PC-3 (cell line): ENCODE measurements at regions not wholly inside any gene's neighbourhood (a gene's known extent, or its start where the extent isn't known, plus 50 kb on each side); places are given as distances from the start of the nearest gene placed in this dataset.

Source experiments
- ATAC-seq: fragments of 200-7000 bp; cut with Tn5 transposase; 2 replicates; pipeline ENCODE4 v1.9.1; 2020; ENCODE audit warnings: mild to moderate bottlenecking, moderate library complexity
- BruUV-seq: library from RNA; stranded (reverse); fragments of 400-500 nt; replicated peaks from 2 replicates; lab custom pipeline; 2021; lab: Mats Ljungman, UMichigan
- CTCF ChIA-PET: fragments of 300-600 bp; sonication (Branson Sonifier 250); formaldehyde crosslinking; loops from one replicate; lab custom pipeline; 2022; ENCODE audit warnings: antibody characterized with exemption; lab: Charles Lee
- POLR2A ChIA-PET: fragments of 300-600 bp; sonication (Branson Sonifier 250); formaldehyde crosslinking; loops from one replicate; lab custom pipeline; 2022; ENCODE audit warnings: antibody characterized with exemption; ENCODE audit not compliant: unreplicated experiment; lab: Charles Lee
- DNase-seq: peaks from one replicate; pipeline ENCODE4 v3.0.0-alpha.2; 2015
- H2AFZ ChIP-seq: fragments of 300-600 bp; sonication (generic); 2 replicates; pipeline ENCODE4 v1.6.0; 2016; ENCODE audit warnings: antibody characterized with exemption, low read length
- H3F3A ChIP-seq: fragments of 300-600 bp; sonication (generic); one replicate; pipeline ENCODE4 v1.6.0; 2017; ENCODE audit warnings: antibody characterized with exemption, low read length, control low read depth, mild to moderate bottlenecking; ENCODE audit not compliant: unreplicated experiment
- H3K27ac ChIP-seq: fragments of 300-600 bp; sonication (generic); 2 replicates; pipeline ENCODE4 v1.5.1; 2016; ENCODE audit warnings: mild to moderate bottlenecking, low read length
- H3K27me3 ChIP-seq: fragments of 300-600 bp; sonication (generic); 2 replicates; pipeline ENCODE4 v1.6.1; 2016; ENCODE audit warnings: low read length, mixed read lengths
- H3K36me3 ChIP-seq: fragments of 300-600 bp; sonication (generic); 2 replicates; pipeline ENCODE4 v1.6.1; 2016; ENCODE audit warnings: low read depth, mixed run types, low read length, mixed read lengths
- H3K4me1 ChIP-seq: fragments of 300-600 bp; sonication (generic); 2 replicates; pipeline ENCODE4 v1.5.1; 2016; ENCODE audit warnings: low read length; ENCODE audit not compliant: insufficient read depth
- H3K4me2 ChIP-seq: fragments of 300-600 bp; sonication (generic); 2 replicates; pipeline ENCODE4 v1.6.0; 2016; ENCODE audit warnings: low read length
- H3K4me3 ChIP-seq: fragments of 300-600 bp; sonication (generic); 2 replicates; pipeline ENCODE4 v1.5.1; 2016; ENCODE audit warnings: mild to moderate bottlenecking, low read length, mixed read lengths
- H3K79me2 ChIP-seq: fragments of 300-600 bp; sonication (generic); 2 replicates; pipeline ENCODE4 v1.6.1; 2017; ENCODE audit warnings: low read length, mixed read lengths
- H3K9ac ChIP-seq: fragments of 300-600 bp; sonication (generic); 2 replicates; pipeline ENCODE4 v1.6.0; 2016; ENCODE audit warnings: mild to moderate bottlenecking, low read length
- H3K9me2 ChIP-seq: fragments of 300-600 bp; sonication (generic); replicated peaks from 2 replicates; pipeline ENCODE4 v1.6.1; 2016; ENCODE audit warnings: mixed run types, low read length, mixed read lengths
- H3K9me3 ChIP-seq: fragments of 300-600 bp; sonication (generic); 2 replicates; pipeline ENCODE4 v1.6.1; 2016; ENCODE audit warnings: low read length, mixed read lengths
- H4K20me1 ChIP-seq: fragments of 300-600 bp; sonication (generic); 2 replicates; pipeline ENCODE4 v1.6.1; 2016; ENCODE audit warnings: low read length, mixed read lengths
- CTCF ChIP-seq: fragments of 300-600 bp; sonication (generic); conservative IDR thresholded peaks from 2 replicates; pipeline ENCODE4 v1.5.1; 2017; ENCODE audit warnings: antibody characterized with exemption, low read depth, mild to moderate bottlenecking, low read length
- EZH2 ChIP-seq: fragments of 300-600 bp; sonication (generic); IDR thresholded peaks from one replicate; pipeline ENCODE4 v1.6.1; 2017; ENCODE audit warnings: antibody characterized with exemption, mild to moderate bottlenecking, low read length; ENCODE audit not compliant: unreplicated experiment
- EZH2phosphoT487 ChIP-seq: fragments of 300-600 bp; sonication (generic); IDR thresholded peaks from 2 replicates; pipeline ENCODE4 v1.6.1; 2018; ENCODE audit warnings: mild to moderate bottlenecking, antibody characterized with exemption, low read length, borderline replicate concordance
- intact Hi-C: fragments of 100-400 bp; cut with micrococcal nuclease; formaldehyde crosslinking; loops from 2 replicates; pipeline ENCODE4 v1.9.0; 2023

- Histone ChIP-seq H3K79me2 (no peaks in the 10 kb centered on the region), H3K9me3 (no peaks in the 10 kb centered on the region), H4K20me1 (no peaks in the 10 kb centered on the region), H3K4me2 (no peak overlapping the region), H3K9ac (no peak overlapping the region), H3K27me3 (no peaks in the 10 kb centered on the region), H3K27ac (no peak overlapping the region), H2AFZ (no peak overlapping the region), H3K36me3 (no peaks in the 10 kb centered on the region), H3K4me1 (no peaks in the 10 kb centered on the region), H3K4me3 (no peak overlapping the region), H3K9me2 (no peaks in the 10 kb centered on the region), H3F3A (no peaks in the 10 kb centered on the region)
- no peak for ATAC-seq
- CTCF ChIA-PET = no interaction called here
- POLR2A ChIA-PET = no interaction called here
- no TSS peak for BruUV-seq
- no peak for TF ChIP-seq EZH2
- no peak for TF ChIP-seq EZH2phosphoT487
- no peak for TF ChIP-seq CTCF
- no peak for DNase-seq
- intact Hi-C loops = no loop called here
Observed at GRCh38 chr14:34247605-34248004, 214.4 kb downstream of the SPTSSA start.

GRCh38 chr14:34246206-34246605 lies 215.8 kb downstream of the SPTSSA start:
- intact Hi-C loops = no loop called here
- no peaks in the 10 kb centered on the region for H4K20me1 ChIP-seq
- ATAC-seq (no peak), DNase-seq (no peak)
- no peaks in the 10 kb centered on the region for H3K4me1 ChIP-seq
- no peak for TF ChIP-seq EZH2phosphoT487
- TF ChIP-seq CTCF = no peak
- TF ChIP-seq EZH2 = no peak
- no peaks in the 10 kb centered on the region for H3K27me3 ChIP-seq
- H3F3A ChIP-seq = no peaks in the 10 kb centered on the region
- no peak overlapping the region for H3K4me3 ChIP-seq
- no peaks in the 10 kb centered on the region for H3K9me2 ChIP-seq
- no peak overlapping the region for H2AFZ ChIP-seq
- ChIA-PET POLR2A (no interaction called here), CTCF (no interaction called here)
- H3K9me3 ChIP-seq = no peaks in the 10 kb centered on the region
- H3K4me2 ChIP-seq = no peak overlapping the region
- no peak overlapping the region for H3K9ac ChIP-seq
- no peak overlapping the region for H3K27ac ChIP-seq
- no peaks in the 10 kb centered on the region for H3K79me2 ChIP-seq
- BruUV-seq = no TSS peak
- no peaks in the 10 kb centered on the region for H3K36me3 ChIP-seq

GRCh38 chr14:34243401-34243800 lies 218.6 kb downstream of the SPTSSA start:
- no peaks in the 10 kb centered on the region for H3K36me3 ChIP-seq
- H3K4me3 ChIP-seq = no peak overlapping the region
- H3K79me2 ChIP-seq = no peaks in the 10 kb centered on the region
- BruUV-seq = no TSS peak
- POLR2A ChIA-PET = no interaction called here
- H3K27me3 ChIP-seq = no peaks in the 10 kb centered on the region
- DNase-seq (peak; percentile 55), ATAC-seq (no peak)
- no peak for TF ChIP-seq EZH2
- no peak for TF ChIP-seq CTCF
- no peak for TF ChIP-seq EZH2phosphoT487
- no peaks in the 10 kb centered on the region for H4K20me1 ChIP-seq
- H3K4me2 ChIP-seq = no peak overlapping the region
- H3K27ac ChIP-seq = no peak overlapping the region
- H2AFZ ChIP-seq = no peak overlapping the region
- H3F3A ChIP-seq = no peaks in the 10 kb centered on the region
- H3K9me2 ChIP-seq = no peaks in the 10 kb centered on the region
- CTCF ChIA-PET = no interaction called here
- intact Hi-C loops = no loop called here
- no peaks in the 10 kb centered on the region for H3K9me3 ChIP-seq
- H3K4me1 ChIP-seq = 0 out of 2 replicates have a peak, but pooled peaks cover under 1% of the 10 kb centered on the region
- H3K9ac ChIP-seq = no peak overlapping the region
